ENCODE measurements at regions not wholly inside any gene's neighbourhood (a gene's known extent, or its start where the extent isn't known, plus 50 kb on each side); places are given as distances from the start of the nearest gene placed in this dataset.

DNA sequence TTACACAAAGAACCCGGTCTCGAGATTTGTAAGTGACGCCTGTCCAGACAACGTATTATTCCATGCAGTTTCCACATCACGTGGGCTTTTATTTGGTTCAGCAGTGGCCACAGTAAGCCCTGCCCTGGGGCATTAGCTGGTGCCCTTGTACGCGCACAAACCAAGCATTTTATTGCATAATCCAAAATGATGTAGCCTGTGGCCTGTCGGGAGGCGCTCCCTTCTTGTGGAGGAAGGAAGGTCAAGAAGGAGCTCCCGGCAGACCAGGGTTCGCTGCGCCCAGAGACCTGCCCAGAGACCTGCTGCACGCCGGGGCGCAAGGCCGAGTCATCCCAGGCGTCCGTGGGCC, 179.6 kb upstream of the ALKAL2 start:
- TF ChIP-seq EZH2 (IDR thresholded peaks at IDR 0.05; ENCODE audit: low read length, unreplicated experiment), result no peak
- TF ChIP-seq, protein P1, sequence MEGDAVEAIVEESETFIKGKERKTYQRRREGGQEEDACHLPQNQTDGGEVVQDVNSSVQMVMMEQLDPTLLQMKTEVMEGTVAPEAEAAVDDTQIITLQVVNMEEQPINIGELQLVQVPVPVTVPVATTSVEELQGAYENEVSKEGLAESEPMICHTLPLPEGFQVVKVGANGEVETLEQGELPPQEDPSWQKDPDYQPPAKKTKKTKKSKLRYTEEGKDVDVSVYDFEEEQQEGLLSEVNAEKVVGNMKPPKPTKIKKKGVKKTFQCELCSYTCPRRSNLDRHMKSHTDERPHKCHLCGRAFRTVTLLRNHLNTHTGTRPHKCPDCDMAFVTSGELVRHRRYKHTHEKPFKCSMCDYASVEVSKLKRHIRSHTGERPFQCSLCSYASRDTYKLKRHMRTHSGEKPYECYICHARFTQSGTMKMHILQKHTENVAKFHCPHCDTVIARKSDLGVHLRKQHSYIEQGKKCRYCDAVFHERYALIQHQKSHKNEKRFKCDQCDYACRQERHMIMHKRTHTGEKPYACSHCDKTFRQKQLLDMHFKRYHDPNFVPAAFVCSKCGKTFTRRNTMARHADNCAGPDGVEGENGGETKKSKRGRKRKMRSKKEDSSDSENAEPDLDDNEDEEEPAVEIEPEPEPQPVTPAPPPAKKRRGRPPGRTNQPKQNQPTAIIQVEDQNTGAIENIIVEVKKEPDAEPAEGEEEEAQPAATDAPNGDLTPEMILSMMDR (conservative IDR thresholded peaks at IDR 0.05; ENCODE audit: low read depth, low read length), result no peak

Measured in PC-3 (cell line).